Stimulated activated CD4-positive, alpha-beta T cell treated with anti-CD3 and anti-CD28 coated beads, Interleukin-12 subunit alpha, Interleukin-12 subunit beta, amount 100 ng/mL, for 48 hours (primary cell): ENCODE measurements at regions not wholly inside any gene's neighbourhood (a gene's known extent, or its start where the extent isn't known, plus 50 kb on each side); places are given as distances from the start of the nearest gene placed in this dataset.

Experiments used
- DNase-seq, 3 donors: peaks; one replicate each; pipeline ENCODE4 v3.0.0-alpha.2; 2020; ENCODE audit warnings: low read depth in 2 of 3, low spot score in 1 of 3

DNA sequence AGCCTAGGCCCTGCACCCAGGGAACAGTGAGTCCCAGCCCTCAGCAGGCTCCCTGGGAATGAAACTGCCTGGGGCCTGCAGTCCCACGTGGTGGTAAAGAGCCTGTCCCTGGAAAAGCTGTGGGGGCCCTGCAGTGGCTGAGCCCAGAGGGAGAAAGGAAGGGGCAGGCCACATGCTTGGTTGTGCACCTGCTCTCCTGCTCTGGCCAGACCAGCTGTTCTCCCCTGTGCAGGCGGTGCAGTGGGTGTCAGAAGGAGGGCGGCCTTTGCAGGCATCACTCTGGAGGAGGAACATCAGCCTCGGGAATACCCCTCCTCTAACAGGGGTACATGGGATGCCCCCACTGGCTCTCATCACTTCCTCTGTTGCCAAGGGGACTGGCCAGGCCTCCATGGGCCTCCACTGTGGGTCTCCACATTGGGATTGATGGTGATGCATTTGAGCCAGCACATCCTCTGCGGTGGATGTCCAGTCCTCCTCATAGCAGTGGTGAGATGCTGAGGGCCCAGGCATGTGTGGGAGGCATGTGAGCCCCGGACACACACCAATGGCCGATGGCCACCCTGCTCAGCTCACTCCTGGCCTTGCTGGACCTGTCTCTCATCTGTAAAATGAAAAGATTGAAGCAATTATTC lies 690.4 kb downstream of the BRD1 start:
- no peak for DNase-seq

DNA sequence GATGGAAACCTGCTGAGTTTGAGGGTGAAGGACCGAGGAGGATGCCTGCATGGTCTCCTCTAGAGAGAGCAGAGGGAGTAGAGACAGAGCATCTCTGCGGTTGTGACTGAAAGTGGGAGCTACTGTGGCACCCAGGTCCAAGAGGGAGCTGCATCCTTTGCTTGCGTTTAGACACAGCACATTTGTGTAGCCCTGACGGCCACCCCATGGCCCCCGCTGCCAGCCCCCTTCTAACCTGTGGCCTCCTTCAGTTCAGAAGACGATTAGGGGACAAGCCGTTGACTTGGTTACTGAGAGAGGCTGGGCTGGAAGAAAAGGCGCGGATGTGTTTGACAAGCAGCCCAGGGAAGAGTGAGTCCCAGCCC lies 690.9 kb downstream of the BRD1 start:
- DNase-seq, result no peak

DNA sequence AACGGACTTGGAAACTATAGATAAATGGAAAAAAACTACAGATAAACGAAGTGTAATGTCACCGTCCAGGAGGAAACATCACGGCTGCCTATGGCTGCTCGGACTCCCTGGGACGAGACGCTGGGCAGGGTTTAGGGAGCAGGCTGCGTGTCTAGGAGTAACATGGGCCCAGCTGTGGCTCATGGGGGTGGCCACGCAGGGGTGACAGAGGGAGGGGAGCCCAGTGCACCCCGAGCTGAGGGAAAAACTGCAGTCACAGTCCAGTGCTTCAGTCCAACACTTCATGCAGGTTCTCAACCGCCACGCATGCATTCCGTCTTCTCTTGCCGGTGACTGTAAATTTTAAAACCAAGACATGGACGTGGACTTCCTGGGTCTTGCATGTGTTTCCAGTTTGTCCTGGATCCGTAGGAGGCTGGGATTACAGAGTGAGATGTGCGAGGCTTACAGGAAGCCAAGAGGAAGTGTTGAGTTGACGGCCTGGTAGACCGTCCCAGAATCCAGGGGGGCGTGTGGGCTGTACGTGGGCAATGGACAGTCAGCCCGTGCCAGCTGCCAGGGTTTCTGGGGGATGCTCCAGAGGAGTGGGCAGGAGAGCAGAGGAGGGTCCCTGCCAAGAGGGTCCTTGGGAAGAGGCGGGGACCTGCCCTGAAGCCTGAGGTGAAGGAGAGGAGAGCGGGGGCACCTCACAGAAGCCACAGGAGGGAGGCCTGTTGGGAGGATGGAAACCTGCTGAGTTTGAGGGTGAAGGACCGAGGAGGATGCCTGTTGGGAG lies 691.4 kb downstream of the BRD1 start:
- no peak for DNase-seq

DNA sequence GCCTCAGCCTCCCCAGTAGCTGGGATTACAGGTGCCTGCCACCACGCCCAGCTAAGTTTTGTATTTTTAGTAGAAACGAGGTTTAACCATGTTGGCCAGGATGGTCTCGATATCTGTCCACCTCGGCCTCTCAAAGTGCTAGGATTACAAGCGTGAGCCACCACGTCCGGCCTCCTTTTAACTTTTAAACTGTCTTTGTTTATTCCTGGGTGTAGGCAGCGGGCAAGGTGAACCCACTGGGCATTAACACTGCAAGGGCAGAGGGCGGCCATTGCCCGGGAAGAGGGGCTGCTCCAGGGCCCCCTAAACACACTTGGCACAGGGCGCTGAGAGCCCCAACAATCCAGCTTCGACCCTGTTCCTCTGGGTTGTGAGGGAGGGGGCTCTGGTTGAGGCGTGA lies 693.6 kb downstream of the BRD1 start:
- no peak for DNase-seq

DNA sequence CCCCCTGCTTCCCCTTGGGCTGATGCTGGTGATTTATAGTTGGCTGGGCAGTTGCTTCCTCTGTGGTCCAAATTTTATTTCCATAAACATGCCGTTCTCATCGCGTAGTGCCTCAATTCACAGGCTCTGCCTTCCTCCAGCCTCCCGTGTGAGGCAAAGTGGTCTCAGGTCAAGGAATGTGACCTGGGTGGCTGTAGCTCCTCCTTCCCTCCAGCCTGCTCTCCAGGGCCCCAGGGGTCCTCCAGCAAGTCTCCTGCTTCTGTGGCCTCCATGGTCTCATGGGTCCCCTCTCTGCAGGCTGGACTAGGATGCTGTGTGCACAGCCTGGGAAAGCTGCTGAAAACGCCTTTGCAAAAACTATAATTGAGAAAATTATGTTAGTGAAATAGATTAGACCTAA lies 694.1 kb downstream of the BRD1 start:
- DNase-seq, result no peak

DNA sequence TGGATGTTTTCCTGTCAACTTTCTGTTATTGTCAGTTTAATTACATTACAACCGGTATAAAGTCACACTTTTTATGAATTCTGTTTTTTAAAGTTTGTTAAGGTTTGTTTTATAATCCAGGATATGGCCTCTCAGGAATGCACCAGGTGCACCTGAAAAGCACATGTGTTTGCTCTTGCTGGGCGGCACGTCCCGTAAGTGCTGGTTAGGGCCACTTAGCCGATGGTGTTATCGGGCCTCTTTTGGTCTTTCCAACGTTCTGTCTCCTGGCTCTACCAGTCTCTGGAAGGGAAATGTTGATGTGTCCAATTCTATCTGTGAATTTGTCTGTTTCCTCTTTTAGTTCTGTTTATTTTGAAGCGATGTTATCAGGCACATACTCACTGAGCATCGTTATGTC lies 695.7 kb downstream of the BRD1 start:
- no peak for DNase-seq

DNA sequence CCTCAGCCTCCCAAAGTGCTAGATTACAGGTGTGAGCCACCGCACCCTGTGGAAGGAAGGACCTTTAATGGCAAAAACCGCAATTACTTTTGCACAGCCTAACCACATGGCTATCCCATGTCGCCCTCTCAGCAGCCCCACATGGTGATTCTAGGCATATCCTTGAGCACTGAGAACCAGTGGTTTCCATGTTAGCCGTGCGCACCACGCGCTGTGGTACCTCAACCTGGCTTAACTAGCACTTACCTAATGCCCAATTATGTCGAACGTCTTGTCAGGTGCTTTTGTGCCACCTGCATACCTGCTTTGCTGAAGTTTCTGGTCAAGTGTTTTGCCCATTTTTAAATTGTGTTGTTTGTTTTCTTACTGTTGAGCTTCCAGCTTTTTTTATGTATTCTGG lies 697.9 kb downstream of the BRD1 start:
- no peak for DNase-seq

DNA sequence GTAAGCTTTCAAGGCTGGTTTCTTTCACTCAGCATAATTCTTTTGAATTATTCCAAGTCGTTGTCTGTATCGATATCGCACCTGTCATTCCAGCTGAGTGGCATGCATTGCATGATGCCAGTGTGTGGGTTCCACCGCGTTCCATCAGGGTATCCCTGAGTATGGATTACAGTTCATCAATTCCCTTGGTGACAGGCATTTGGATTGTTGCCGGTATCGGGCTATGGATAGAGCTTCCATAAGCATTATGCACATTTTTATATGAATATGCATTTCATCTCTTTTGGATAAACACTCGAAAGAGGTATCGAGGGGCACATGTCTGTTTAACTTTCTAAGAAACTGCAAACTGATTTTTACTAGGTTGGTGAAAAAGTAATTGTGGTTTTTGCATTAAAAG lies 698.8 kb downstream of the BRD1 start:
- no peak for DNase-seq

DNA sequence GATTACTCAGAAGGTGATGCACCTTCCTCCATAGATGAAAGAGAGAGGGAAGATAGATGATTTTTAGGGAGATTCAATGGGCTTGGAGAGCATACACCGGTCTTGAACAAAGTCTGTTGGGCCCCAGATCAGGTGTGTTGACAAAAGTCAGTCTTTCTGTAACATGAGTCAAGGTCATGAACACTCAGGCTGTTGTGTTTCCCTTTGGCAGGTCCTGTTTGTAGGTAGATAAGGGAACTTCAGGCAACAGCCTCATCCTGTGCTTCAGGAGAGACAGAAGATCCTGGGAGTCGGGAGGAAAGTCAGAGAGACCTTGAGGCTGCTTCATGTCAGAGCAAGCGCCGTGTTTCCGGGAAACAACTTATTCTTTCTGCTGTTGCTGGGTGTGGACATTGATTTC lies 703.1 kb downstream of the BRD1 start:
- no peak for DNase-seq

DNA sequence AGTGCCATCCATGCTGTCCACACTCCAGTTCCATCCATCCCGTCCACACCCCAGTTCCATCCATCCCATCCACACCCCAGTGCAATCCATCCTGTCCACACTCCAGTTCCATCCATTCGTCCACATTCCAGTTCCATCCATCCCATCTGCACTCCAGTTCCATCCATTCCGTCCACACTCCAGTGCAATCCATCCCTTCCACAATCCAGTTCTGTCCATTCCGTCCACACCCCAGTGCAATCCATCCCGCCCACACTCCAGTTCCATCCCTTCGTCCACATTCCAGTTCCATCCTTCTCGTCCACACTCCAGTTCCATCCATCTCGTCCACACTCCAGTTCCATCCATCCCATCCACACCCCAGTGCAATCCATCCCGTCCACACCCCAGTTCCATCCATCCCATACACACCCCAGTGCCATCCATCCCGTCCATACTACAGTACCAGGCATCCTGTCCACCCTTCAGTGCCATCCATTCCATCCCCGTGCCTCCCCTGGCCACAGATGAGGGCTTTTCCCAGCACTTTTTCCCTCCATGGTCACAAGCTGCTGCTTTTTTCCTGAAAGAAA lies 704.0 kb downstream of the BRD1 start:
- no peak for DNase-seq

DNA sequence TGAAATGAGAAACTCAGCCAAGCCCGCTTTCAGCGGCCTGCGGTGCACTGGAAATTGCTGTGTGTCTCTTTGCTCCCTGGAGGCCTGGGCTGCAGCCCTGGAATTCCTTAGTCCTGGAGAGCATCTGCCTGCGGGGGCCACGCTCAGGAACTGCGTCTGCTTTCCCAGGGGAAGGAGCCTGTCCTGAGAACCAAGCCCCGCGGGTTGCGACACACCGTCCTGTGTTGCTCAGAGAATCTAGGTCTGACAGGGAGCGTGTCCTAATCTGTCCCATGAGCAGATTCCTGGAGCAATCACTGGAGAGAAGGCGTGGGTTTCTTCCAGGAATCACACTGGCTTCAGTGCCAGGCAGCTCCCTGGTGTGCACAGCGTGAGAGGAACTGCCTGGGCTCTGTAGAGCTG lies 708.1 kb downstream of the BRD1 start:
- DNase-seq, result no peak

DNA sequence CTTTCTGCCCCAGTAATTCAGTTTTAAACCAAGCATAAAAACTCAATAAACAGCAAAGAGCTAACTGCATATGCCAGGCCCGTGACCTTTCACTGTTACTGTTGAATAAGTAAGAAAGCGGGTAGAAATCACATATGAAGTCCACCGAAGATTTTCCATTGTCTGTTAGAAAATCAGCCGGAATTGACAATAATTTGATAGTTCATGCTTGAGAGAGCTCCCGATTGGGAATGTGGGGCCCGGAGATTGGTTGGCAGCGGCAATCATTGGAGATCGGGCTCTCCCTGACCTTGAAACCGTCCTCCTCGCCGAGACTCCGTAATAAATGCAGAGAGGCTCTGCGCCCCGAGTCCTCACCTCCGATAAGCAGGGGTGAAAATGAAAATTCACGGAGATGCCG lies 709.6 kb downstream of the BRD1 start:
- DNase-seq, result no peak

DNA sequence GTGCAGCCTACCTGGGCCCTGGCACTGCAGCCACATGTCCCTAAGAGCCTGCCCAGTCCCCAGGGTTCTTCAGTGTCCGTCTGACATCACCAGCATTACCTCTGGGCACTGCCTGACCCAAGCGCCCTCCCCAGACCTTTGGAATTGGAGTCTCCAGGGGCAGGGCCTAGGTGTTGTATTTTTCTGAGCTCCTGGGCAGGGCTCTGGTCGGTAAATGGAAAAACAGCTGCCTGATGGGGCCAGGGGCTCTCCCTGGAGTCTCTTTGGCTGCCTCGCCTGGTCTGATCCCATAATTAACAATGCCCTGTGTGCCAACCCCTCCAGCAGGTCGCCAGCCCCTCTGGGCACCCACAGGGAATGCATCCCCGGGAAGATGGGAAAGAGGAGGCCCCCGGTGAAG lies 710.2 kb downstream of the BRD1 start:
- no peak for DNase-seq

DNA sequence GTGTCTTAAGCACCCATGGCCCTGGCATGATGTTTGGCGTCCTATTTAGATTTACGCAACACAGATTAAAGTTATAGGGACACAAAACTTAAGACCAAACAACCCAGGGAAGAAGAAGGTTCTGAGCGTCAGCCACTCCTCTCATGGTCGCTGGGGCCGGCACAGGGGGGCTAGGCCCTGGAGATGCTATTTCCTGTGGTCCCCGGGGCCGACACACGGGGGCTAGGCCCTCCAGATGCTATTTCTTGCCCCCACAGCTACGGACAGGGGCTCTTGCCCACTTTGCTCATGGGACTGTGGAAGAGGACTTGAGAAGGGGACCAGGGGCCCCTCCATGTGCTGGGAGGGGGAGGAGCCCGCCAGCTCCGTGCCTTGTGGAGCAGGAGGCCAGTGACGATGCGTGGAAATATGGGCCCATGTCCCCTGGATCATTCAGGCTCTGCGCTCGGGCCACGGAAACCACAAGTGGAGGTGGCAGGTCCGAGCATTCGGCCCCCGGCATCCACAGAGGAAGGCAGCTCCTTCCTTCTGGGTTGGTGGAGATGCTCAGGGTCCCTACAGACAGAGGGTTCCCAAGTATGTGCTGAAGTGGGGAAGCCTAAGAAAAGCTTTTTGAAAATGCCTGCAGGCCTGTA lies 711.1 kb downstream of the BRD1 start:
- DNase-seq, result no peak

DNA sequence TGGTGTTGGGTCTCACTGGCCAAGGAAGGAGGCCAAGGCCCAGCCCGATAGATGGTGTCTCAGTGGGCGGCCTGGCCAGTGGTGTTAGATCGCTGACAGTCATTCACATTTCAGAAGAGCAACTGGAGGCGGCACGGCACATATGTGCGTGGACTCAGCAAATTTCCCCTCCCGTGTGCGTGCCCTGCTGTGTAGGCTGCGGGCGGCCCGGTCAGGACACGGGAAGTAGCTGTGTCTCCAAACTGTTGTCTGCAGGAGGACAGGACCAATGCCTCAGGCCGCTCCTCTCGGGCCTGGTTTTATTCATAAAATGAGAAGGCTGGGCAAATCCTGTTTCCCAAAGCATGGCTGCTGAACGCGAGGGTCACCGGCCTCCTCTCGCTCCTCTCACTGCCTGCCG lies 711.7 kb downstream of the BRD1 start:
- DNase-seq, result no peak

DNA sequence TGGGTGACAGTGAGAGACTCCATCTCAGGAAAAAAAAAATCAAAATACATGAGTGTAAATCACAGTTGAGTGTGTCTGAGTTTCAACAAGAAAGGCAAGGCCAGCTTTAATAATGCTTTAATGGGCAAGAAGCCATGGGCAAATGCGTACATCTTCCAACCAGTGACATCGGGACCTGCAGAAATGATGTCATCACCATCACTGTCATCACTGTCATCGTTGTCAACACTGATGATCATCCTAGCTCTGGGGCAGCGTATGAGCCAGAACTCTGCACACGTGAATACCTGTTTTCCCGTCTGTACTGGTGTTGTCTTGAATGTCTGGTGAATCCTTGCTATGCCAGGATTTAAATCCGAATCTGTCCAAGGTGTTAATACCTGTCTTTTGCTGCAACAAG lies 712.5 kb downstream of the BRD1 start:
- DNase-seq, result no peak

DNA sequence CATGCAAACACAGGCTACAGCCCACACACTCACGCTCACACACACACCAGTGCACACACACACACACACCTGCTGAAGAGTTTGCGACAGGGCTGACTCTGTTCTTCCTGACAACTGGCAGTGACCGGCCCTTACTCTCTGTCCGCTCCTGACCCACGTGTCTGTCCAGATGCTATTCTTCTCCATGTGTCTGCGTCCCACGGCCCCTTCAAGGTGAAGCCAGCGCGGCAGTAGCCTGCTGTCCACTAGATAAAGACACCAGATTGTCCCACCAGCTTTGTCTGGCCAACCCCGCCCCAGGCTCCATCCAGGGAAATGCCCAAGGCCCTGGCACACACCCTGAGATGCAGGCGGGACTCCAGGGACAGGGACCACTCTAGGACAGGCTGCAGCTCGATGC lies 713.9 kb downstream of the BRD1 start:
- DNase-seq, result no peak

DNA sequence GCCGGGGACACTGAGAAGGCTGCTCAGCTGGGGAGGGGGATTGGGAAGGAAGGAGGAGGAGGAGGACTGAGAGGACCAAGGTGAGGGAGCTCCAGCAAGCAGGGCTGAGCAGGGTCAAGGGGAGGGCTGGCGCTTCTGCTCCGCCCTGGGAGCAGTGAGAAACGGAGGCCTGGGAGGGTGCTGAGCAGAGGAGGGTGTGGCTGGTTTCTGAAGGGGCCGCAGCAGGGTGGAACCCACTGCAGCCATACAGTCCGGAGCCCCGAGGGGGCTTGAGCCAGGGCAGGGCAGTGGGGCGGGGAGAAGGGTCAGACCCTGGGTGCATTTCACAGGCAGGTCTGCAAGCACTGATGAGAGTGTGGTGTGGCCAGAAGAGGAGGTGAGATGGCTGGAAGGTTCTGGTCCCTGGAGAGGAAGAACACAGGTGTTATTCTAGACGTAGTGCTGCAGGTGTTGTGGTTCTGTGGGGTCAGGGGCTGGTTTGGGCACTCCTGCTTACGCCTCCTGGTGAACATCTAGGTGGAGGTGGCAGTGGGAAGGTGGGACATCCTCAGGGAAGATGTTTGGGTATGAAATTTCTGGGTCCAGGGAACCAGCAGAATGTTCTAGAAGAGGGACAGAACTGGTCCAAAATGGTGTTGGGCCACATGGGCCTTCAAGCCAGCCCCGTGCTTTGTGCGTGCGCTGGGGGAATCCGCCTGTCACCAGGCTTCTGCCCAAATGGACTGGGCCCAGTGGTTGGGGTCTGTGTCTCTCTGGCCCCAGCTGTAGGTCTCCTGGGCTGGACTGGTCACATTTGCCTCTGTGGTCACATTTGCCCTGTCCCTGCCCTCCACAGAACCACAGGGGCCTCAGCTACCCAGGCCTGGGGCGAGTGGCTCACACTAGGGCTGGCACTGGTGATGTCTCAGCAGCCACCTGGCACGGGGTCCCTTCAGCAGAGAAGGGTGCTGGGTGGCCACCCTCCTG lies 714.7 kb downstream of the BRD1 start:
- no peak for DNase-seq

DNA sequence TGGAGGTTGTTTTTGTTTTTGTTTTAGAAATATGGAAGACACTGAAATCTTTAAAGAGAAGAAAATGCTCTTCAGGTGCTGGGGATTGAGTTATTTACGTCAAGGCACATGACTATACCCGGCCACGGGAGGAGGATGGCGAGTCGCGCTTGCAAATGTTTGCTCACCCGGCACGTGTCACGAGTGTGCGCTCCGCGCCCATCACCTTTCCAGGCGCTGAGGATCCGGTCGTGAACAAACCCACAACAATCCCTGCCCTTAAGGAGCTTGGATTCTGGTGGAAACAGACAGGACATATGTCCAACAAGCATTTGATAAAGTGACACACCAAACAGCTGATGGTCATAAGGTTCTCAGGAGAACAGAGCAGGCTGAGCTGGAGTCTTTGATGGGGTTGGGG lies 715.5 kb downstream of the BRD1 start:
- no peak for DNase-seq

DNA sequence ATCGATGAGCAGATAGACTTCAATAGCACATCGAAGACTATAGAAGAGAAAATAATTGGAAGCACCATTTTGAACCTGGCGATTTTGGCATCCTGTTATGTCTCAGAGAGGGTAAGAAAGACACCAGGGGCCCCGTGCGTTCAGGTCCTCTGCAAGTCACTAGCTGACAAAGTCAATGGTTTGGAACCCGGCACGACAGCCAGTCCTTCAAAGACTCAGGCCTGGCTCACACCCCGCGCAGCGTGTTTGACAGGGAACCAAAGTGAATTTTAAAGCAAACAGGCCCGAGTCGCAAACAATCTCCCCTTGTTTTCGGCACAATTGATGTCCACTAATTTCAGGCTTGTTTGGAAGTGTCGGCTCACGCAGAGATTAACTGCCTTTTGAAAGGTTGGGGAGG lies 716.6 kb downstream of the BRD1 start:
- DNase-seq, result no peak

DNA sequence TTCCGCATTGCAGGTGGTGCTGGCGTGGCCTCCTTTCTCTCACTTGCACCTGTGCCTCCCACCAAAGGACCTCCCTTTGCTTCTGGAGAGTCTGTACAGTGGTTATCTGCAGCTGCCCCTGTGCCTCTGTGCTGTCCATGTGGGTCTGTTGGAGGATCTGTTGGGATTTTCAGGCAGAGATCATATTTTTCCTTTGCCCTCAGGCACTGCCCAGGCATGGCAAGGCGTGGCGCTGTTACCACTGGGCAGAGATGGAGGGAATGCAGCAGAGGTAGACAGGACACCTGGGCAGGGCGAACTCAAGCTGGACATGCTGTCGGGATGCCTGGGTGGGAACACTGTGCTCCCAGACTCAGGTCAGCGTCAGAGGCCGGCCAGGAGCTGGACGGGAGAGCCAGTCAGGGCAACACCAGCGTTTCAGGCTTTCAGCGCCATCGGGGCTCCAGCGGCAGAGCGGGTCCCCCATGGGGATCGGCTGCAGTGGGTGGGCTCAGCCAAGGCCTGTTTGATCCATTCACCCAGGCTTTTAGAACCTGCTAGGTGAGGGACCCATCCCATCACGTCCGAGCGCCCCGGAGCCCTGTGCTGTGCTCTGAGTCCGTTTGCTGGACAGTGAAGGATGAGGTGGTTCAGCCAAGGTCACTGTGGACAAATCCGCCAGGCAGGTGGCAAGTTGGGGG lies 718.9 kb downstream of the BRD1 start:
- DNase-seq, result no peak
